Posterior vena cava (tissue), 2 donors: ENCODE measurements at regions not wholly inside any gene's neighbourhood (a gene's known extent, or its start where the extent isn't known, plus 50 kb on each side); places are given as distances from the start of the nearest gene placed in this dataset.
"Not testable (repeated sequence)": the region's sequence is repeated elsewhere in the genome, so short reads cannot be mapped to it uniquely, and the experiment has no call there.

Experiments
- DNase-seq: peaks from one replicate; pipeline ENCODE4 v3.0.0-alpha.2; 2020; ENCODE audit warnings: low spot score
- intact Hi-C, 2 donors: fragments of 100-400 bp; cut with DNase I; formaldehyde crosslinking; loops; one replicate each; pipeline versions ENCODE4 v1.14.1 to v1.14.2; 2022 to 2023
- donor health status: DM: yes; HTN: yes; CAD: no.
- donor health status: DM: yes; HTN: yes; CAD: no.

DNA sequence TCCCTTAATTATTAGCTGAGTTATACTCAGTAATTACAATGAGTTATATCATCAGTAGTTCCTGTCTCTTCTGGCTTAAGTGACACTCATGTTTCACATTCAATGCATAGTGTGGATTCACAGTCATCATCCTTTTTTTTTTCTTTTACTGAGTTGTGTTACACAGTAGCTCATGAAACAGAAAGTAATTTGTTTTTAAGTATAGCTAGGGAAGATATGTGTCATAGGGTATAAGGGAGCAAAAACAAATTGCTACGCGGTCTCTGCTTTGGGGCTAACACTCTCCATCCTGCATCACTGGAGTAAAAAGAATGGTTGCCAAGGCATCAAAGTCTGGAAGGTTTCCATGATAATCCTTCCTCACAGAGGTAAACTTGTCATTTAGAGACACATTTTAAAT is 971.7 kb upstream of the NCAM2 start:
- intact Hi-C loops, result loop anchor here in 1 of 2 donors (10.0 kb wide), 1 partner anchor 62 kb away; no protein-coding TSS in a partner anchor
- no peak for DNase-seq

DNA sequence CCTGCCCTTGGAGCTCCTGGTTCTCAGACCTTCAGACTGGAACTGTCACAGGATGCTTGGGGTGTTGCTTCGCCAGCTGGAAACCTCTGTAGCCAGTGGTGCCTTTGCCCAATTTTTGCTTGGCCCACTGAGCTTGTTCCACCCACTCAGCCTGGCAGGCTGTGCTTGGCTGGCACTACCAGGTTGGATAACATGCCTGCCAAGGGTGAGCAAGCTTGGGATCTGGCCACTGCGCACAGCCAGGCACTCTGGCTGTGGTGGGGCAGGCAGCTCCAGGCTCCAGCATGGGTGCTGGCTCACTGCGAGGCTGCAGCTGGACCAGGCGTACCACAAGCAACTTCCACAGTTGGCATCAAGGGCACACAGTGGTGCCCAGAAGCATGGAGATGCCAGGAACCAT is 967.8 kb upstream of the NCAM2 start:
- intact Hi-C loops, result no loop called here
- no peak for DNase-seq

DNA sequence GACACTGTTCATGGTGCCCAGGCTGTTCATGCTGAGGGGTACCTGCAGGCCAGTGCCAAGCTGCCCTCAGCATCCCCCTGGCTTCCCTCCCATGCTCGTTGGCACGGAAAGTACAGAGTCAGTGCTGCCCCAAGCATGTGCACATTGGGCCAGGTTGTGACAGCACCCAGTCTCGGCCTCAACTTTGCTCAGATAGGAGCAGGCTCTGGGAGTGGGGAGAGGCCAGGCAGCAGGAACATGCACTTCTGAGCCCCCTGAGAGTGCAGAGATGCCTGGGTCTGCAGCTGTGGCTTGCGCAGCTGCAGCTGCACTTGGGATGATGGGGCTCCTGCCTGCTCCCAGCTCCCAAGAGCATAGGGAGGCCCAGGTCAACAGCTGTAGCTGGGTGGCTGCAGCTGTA is 966.4 kb upstream of the NCAM2 start:
- no peak for DNase-seq
- intact Hi-C loops, result no loop called here

DNA sequence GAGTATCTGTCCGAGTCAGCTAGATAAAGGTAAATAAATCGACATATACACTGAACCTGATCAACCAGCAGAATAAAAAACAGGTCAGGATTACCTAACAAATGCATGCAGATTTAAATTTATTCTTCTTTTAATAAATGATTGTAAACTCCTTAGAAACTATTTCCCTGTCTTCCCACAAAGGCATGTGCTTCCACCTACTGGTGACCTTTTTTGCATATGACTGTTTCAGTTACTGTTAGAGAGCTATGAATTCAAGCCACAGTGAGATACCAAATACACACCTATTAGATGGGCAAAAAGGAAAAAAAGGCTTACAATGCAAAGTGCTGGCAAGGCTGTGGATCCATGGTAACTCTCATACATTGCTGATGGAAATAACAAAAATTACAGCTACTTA is 957.4 kb upstream of the NCAM2 start:
- intact Hi-C loops, result no loop called here
- DNase-seq, result no peak

DNA sequence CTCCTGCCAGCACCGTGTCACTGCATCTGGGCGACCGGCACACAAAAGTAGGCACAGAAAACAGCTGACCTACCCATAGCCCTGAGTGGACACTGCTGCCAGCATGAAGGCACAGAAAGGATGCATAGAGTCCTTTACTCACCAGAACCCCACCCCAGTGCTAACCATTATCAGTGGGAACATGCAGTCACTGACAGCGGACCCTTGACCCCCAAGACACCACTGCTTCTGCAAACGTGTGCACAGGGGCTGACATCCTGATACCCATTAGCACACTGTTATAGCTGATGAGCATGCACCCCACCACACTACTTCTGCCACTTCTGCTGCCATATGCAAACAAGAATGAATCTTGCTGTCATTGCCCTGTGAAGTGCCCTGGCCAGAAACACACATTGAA is 953.0 kb upstream of the NCAM2 start:
- intact Hi-C loops, result no loop called here
- no peak for DNase-seq

DNA sequence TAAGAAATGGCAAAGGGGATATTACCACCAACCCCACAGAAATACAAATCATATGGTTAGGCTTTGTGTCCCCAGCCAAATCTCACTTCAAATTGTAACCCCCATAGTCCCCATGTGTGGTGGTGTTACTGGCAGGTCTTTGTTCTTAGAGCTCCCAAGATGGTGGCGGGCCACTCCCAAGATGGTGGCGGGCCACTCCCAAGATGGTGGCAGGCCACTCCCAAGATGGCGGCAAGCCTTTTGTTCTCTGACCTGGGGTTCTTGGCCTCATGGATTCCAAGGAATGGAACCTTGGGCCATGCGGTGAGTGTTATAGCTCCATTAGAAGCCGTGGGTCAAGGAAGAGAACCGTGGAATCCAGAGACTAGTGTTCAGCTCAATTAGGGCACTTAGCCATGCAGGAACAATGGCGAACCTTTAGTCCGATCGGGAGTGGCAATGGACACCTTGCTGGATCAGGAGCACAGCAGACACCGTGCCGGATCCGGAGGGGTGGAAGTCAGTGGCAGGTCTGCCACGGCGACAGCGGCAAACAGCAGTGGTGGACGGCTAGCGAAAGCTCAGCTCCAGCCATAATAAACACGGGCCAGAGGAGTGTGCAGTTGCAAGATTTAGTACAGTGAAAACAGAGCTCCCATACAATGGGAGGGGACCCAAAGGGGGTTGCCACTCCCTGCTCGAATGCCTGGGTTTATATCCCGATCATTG is 949.9 kb upstream of the NCAM2 start:
- DNase-seq, intact Hi-C loops: not testable (repeated sequence)

DNA sequence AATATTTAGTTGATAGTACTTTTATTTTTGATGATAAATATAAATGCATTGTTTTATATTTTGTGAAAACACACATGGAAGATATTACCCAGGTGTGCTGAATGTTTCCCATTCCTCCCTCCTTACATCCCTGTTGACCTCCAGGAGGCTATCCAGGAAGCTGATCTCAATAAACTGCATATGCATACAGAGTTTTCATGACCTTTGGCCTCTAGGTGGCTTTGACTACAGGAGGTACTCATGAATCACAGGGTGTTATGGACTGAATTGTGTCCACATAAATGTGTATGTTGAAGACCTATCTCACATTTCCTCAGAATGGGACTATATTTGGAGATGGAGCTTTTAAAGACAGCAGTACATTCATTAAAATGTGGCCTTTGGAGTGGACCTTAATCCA is 914.9 kb upstream of the NCAM2 start:
- DNase-seq, result no peak

DNA sequence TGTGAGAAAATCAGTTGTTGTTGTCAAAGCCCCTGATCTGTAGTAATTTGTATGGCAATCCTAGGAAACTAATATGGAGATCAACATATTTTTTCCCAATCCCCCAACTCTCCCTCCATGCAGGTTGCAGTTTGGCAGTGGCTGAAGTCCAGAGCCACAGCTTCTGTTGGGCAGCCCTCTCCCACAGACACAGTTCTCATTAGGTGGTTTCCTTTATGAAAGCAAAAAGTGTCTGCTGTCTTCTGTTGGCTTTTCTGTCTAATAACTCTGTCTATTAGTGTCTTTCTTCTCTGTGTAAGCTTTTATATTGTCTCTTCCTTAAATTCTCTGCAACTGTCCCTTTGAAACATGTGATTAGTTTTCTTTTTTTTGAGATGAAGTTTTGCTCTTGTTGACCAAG is 914.3 kb upstream of the NCAM2 start:
- no peak for DNase-seq
- intact Hi-C loops, result no loop called here

More for the DNA sequence above, 914.9 kb upstream of the NCAM2 start:
- intact Hi-C loops, result no loop called here

DNA sequence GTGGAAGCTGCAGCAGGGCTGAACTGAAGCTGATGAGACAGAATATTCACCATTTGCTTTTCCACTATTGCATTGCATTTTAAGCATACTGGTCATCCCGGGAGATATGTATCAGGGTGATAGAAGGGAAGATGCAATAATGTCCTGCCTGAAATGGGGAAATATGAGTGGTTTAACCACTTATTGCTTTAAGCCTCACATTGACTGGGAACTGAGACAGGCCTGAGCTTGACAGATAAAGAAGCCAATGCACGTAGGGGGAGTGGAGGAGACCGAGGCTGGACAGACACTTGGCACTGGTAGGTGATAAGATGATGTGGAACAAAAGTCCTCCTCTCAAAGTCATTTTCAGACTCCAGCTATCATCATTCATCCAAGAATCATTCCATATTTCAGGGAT is 911.7 kb upstream of the NCAM2 start:
- intact Hi-C loops, result no loop called here
- no peak for DNase-seq

DNA sequence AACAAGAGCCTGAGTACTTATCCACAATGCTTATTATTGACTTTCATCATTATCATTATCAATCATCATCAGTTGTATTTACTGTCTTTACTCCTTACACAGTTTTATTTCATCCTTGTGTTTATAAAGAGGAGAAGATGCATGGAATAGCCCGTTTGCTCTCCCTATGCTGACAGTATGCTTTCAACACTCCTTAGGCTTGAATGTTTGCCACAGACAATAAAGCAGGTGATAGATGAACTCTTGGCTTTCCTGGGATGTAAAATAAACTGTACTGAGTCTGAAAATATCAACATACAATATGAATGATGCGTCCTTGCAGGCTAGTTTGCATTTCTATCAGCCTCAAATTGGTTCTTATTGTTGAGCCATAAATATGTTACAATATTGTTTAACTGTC is 891.8 kb upstream of the NCAM2 start:
- DNase-seq, result no peak
- intact Hi-C loops, result no loop called here

DNA sequence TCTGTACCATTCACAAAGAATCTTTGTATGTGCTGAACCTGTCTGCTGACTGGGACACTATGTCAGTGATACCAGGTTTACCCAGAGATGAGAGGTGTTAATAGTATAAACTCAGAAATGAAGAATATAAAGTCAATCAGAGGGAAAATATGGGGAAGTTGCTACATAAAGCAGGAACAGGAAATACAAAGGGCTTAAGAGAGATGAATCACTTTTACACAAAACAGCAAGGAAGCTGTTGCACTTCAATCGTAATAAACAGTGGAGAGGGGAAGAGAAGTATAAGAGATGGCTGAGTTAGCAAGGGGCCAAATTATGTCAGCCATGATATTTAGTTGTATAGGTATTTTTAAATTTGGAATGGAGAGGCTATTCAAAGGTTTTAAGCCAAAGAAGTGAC is 890.2 kb upstream of the NCAM2 start:
- intact Hi-C loops, result no loop called here
- DNase-seq, result no peak

DNA sequence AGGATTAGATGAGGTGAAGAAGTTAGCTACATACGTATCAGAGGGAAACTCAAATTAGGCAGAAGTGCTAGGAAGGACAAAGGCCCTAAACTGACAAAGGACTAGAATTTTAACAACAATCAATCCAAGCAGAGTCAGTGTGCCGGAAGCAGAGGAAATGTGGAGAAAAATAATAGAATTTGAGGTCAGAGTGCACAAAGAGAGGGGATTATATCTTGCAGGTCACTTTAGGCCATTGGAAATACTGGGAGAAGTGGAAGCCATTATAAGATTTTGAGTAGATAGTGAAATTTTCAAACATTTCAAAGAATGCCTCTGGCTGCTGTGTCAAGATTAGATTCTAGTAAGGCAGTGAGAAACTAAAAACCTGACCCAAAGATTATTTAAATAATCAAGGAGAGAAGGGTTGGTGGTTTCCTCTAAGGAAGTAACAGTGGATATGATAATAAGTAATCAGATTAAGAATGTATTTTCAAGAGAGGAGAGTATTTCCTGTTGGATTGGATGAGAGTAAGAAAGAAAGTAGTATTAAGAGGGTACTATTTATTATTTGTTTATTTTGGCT is 889.2 kb upstream of the NCAM2 start:
- intact Hi-C loops, result no loop called here
- no peak for DNase-seq

DNA sequence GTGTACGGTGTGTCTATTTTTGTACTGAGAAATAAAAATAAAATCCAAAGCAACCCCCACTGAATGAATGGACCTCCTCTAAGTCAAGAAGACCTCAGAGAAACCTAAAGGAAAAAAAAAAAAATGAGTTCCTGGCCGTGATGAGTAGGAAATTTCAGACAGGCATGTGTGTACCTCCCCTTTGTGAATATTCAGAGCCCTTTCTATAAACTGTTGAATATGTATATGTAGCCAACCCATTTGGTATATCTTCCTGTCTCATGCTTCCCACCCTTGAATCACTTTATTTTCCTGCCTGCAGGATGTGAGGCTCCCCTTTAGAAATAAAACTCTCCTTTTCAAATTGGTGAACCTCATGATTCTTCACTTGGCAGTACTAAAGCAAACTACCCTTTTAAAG is 887.8 kb upstream of the NCAM2 start:
- no peak for DNase-seq
- intact Hi-C loops, result no loop called here

DNA sequence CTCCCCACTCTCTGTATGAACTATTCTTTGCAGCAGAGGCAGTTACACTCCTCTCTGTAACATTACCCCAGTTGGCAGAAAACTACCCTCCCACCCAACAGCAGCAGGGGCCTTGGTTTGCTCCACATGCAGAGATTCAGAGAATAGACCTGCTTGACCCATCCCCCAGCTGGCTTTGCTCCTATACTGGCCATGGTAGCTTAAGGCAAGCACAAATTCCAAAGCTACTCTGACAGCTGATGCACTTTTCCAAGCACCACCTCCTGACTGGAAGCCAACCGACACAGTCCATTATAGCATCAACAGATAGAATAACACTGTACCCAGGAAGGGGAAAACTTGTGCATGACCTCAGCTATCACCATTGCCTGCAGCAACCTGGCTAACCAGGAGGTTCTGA is 846.5 kb upstream of the NCAM2 start:
- intact Hi-C loops, result no loop called here
- DNase-seq, result no peak

DNA sequence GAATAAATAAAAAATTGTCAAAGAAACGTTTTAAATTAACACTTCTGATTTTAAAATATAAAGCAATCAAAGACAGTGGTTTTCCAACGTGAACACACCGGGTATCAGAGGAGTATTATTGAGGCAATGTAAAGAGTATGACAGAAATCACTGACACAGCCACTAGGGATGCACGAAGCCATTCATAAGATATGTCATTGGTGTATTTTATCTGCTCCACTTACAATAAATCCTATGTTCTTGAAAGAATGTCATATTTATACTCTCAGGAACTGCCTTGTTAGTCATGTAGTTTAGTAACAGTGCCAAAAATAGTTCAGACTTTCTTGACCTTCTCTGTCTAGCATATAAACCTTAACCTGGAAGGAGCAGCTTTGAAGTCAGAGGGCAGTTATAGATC is 835.0 kb upstream of the NCAM2 start:
- DNase-seq, result no peak
- intact Hi-C loops, result no loop called here

DNA sequence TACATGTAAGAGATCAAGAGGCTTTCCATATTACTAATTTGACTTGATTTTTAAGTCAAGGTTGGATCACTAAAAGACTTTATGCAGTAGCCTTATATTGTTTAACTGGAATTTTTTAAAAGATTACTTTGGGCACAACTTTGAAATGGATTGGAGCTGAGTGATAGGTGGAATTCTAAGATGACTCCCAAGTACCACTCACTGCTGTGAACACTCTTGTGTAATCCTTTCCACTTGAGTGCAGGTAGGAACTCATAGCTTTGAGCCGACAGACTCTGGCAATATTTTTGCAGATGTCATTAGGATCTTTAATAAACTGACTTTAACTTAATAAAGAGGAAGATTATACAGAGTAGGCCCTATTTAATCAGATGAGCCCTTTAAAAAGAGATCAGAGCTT is 831.1 kb upstream of the NCAM2 start:
- intact Hi-C loops, result no loop called here
- DNase-seq, result no peak

DNA sequence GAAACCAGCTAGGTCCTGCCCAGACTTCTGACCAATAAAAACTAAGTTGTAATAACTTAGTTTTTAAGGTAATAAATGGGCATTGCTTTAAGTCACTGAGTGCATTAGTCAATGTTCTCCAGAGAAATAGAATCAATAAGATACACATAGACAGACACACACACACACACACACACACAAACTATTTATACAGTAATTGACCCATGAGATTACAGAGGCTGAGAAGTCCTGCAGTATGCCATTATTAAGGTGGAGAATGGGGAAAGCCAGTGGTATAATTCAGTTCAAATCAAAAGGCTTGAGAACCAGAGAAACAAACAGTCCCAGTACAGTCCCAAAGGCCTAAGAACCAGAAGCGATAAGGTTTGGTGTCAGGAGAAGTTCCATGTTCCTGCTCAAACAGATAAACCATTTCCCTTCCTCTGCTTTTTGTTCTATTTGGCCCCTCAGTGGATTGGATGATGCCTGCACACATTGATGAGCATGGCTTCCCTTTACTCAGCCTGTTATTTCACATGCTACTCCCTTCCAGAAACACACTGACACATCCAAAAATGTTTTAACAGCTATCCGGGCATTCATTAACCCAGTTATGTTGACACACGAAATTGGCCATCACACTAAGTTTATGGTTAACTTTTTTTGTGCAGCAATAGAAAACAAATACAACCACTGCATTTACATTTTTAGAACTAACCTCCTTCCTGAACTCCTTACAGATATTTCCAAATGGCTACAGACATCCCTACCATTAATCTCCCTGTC is 828.2 kb upstream of the NCAM2 start:
- DNase-seq, result no peak
- intact Hi-C loops, result no loop called here

DNA sequence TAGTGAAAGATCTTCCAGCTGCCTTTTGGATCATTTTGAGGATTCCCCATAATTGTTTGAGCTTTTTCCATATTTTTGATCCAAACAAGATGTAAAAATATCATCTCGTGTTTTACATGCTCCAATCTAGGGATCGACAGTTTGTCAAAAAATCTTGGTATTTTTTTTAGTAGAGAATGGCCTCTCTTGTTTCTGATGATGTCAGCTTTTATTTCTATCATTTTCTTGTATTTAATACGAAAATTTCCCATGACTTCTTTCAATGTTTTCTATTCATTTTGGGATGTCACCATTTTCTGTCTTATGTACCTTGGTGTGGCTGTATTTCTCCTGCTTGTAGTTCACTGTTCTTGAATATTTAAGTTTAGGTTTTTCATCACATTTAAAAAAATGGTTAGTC is 812.0 kb upstream of the NCAM2 start:
- intact Hi-C loops, result no loop called here
- no peak for DNase-seq

DNA sequence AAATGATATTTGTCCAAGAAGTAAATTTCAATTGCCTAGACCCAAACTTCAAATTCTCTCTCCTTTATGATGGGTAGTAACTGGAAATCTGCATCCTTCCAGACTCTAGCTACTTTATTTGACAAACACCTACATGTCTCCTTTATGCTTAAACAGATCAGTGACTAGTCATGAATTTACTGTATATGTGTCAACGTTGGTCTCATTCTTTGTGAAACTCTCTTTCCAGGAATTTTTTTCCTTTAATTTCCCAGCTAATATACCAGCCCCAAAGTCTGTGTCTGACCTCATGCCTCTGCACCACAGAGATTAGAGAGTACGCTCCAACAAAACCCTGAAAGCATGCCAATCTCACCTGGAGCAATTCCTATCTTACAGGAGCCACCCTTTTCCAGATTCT is 811.2 kb upstream of the NCAM2 start:
- no peak for DNase-seq
- intact Hi-C loops, result no loop called here

DNA sequence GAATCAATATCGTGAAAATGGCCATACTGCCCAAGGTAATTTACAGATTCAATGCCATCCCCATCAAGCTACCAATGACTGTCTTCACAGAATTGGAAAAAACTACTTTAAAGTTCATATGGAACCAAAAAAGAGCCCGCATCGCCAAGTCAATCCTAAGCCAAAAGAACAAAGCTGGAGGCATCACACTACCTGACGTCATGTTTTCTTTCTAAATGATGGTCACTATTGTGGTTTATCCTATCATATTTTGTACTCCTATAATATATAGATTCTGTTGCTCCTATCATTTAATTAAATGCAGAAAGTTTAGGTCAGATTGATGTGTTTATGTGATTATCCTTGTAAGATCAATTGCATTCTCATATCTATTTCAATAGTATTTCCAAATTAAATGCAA is 796.9 kb upstream of the NCAM2 start:
- DNase-seq, intact Hi-C loops: not testable (repeated sequence)

DNA sequence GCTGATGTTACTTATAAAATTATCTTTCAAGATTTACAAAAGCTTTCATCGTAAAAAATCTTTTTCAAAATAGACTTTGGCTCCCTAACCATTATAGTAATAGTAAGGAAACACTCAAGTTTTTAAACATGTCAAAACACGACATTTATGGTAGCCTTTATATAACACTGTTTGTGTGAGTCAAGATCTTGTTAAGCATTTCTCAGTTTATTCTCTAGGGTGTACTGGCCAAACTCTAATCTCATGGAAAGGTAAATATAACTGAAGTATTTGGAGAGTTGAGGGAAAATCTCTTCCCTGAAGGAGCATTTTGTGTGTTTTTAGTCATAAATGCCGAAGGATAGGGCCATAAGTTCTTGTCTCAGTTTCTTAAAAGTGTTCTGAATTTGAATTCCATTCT is 790.9 kb upstream of the NCAM2 start:
- intact Hi-C loops, result no loop called here
- no peak for DNase-seq
